NCI-H1694 treated with DMSO at 0.1 percent for 48 hours (cell line): ENCODE measurements at regions not wholly inside any gene's neighbourhood (a gene's known extent, or its start where the extent isn't known, plus 50 kb on each side); places are given as distances from the start of the nearest gene placed in this dataset.

Source experiments
- DNase-seq: peaks from one replicate; lab custom pipeline; 2025; lab: John Stamatoyannopoulos, UW

- DNase-seq, result no peak
These were observed 190.4 kb downstream of the SALL1 start for GRCh38 chr16:50960517-50961202.

- DNase-seq, result no peak
These were observed 194.0 kb downstream of the SALL1 start for GRCh38 chr16:50957056-50957455.

GRCh38 chr16:50956637-50957036 is 194.4 kb downstream of the SALL1 start:
- DNase-seq, result no peak

GRCh38 chr16:50955311-50955710 is 195.8 kb downstream of the SALL1 start:
- DNase-seq, result no peak

- no peak for DNase-seq
These were observed 196.6 kb downstream of the SALL1 start for GRCh38 chr16:50954469-50954868.

- no peak for DNase-seq
These were observed 197.8 kb downstream of the SALL1 start for GRCh38 chr16:50953290-50953689.

- DNase-seq, result no peak
These were observed 200.1 kb downstream of the SALL1 start for GRCh38 chr16:50950955-50951354.

- DNase-seq, result no peak
These were observed 202.7 kb downstream of the SALL1 start for GRCh38 chr16:50948268-50948930.

- DNase-seq, result no peak
These were observed 203.2 kb downstream of the SALL1 start for GRCh38 chr16:50947826-50948225.

- no peak for DNase-seq
These were observed 204.5 kb downstream of the SALL1 start for GRCh38 chr16:50946606-50947005.

- DNase-seq, result no peak
These were observed 204.2 kb downstream of the CYLD start for GRCh38 chr16:50946098-50946497.

- no peak for DNase-seq
These were observed 203.3 kb downstream of the CYLD start for GRCh38 chr16:50945171-50945570.

- no peak for DNase-seq
These were observed 202.6 kb downstream of the CYLD start for GRCh38 chr16:50944436-50944835.

- no peak for DNase-seq
These were observed 202.1 kb downstream of the CYLD start for GRCh38 chr16:50944033-50944432.

GRCh38 chr16:50942143-50942542 is 200.3 kb downstream of the CYLD start:
- DNase-seq, result no peak

- DNase-seq, result no peak
These were observed 199.8 kb downstream of the CYLD start for GRCh38 chr16:50941681-50942080.

GRCh38 chr16:50940275-50940854 is 198.5 kb downstream of the CYLD start:
- DNase-seq, result no peak

- DNase-seq, result no peak
These were observed 197.5 kb downstream of the CYLD start for GRCh38 chr16:50939356-50939755.

GRCh38 chr16:50938932-50939331 is 197.0 kb downstream of the CYLD start:
- no peak for DNase-seq

GRCh38 chr16:50933262-50933661 is 191.4 kb downstream of the CYLD start:
- no peak for DNase-seq

- no peak for DNase-seq
These were observed 190.6 kb downstream of the CYLD start for GRCh38 chr16:50932348-50932935.

- DNase-seq, result no peak
These were observed 186.2 kb downstream of the CYLD start for GRCh38 chr16:50928065-50928464.

- no peak for DNase-seq
These were observed 184.0 kb downstream of the CYLD start for GRCh38 chr16:50925758-50926357.
